Neutrophil (primary cell): ENCODE measurements at regions not wholly inside any gene's neighbourhood (a gene's known extent, or its start where the extent isn't known, plus 50 kb on each side); places are given as distances from the start of the nearest gene placed in this dataset.

Experiments
- H3K27ac ChIP-seq: fragments of 200-600 bp; sonication (generic); 2 replicates; pipeline ENCODE4 v1.5.1; 2016; ENCODE audit warnings: mild to moderate bottlenecking, moderate library complexity
- H3K27me3 ChIP-seq: fragments of 200-600 bp; sonication (generic); 2 replicates; pipeline ENCODE4 v1.6.0; 2016; ENCODE audit warnings: mild to moderate bottlenecking
- H3K36me3 ChIP-seq: fragments of 200-600 bp; sonication (generic); 2 replicates; pipeline ENCODE4 v1.5.1; 2017
- H3K4me1 ChIP-seq, 2 experiments: fragments of 200-600 bp in 1 of 2; sonication (generic) in 1 of 2; 1 replicate in 1 of 2; 2 replicates in 1 of 2; pipeline versions ENCODE4 v1.5.1 to v1.6.1; 2013 to 2016; ENCODE audit warnings: low read depth in 1 of 2, low read length in 1 of 2, mild to moderate bottlenecking in 1 of 2, moderate library complexity in 1 of 2; ENCODE audit not compliant: control insufficient read depth in 1 of 2, insufficient read depth in 1 of 2
- H3K4me3 ChIP-seq, 2 experiments: fragments of 200-600 bp in 1 of 2; sonication (generic) in 1 of 2; 1 replicate in 1 of 2; 2 replicates in 1 of 2; pipeline ENCODE4 v1.5.1; 2013 to 2016; ENCODE audit warnings: low read depth in 1 of 2, low read length in 1 of 2, mild to moderate bottlenecking in 1 of 2, moderate library complexity in 1 of 2
- H3K9me3 ChIP-seq: fragments of 200-600 bp; sonication (generic); 2 replicates; pipeline ENCODE4 v1.5.1; 2016
- CTCF ChIP-seq: fragments of 200-600 bp; sonication (generic); IDR thresholded peaks from 2 replicates; pipeline ENCODE4 v1.5.1; 2016; ENCODE audit warnings: antibody characterized with exemption

GRCh38 chr9:105864248-105864898 is 170.0 kb downstream of the TMEM38B start:
- no peaks in the 10 kb centered on the region for H3K27me3 ChIP-seq
- H3K4me3 ChIP-seq, result no peak overlapping the region
- H3K36me3 ChIP-seq, result no peaks in the 10 kb centered on the region
- H3K4me1 ChIP-seq, result no peaks in the 10 kb centered on the region
- H3K27ac ChIP-seq, result no peak overlapping the region
- H3K9me3 ChIP-seq, result no peaks in the 10 kb centered on the region
- TF ChIP-seq CTCF, result no peak

GRCh38 chr9:105865285-105865684 is 170.9 kb downstream of the TMEM38B start:
- Histone ChIP-seq H3K27me3 (no peaks in the 10 kb centered on the region), H3K4me1 (no peaks in the 10 kb centered on the region), H3K27ac (no peak overlapping the region), H3K36me3 (no peaks in the 10 kb centered on the region), H3K9me3 (no peaks in the 10 kb centered on the region), H3K4me3 (no peak overlapping the region)
- no peak for TF ChIP-seq CTCF

GRCh38 chr9:105871540-105871939 is 177.2 kb downstream of the TMEM38B start:
- Histone ChIP-seq H3K4me3 (no peak overlapping the region), H3K36me3 (no peaks in the 10 kb centered on the region), H3K27ac (no peak overlapping the region), H3K27me3 (no peaks in the 10 kb centered on the region), H3K4me1 (no peaks in the 10 kb centered on the region), H3K9me3 (no peaks in the 10 kb centered on the region)
- no peak for TF ChIP-seq CTCF

GRCh38 chr9:105873801-105874200 is 179.5 kb downstream of the TMEM38B start:
- no peak for TF ChIP-seq CTCF
- no peaks in the 10 kb centered on the region for H3K4me1 ChIP-seq
- no peaks in the 10 kb centered on the region for H3K9me3 ChIP-seq
- H3K27ac ChIP-seq, result no peak overlapping the region
- H3K27me3 ChIP-seq, result no peaks in the 10 kb centered on the region
- no peaks in the 10 kb centered on the region for H3K36me3 ChIP-seq
- H3K4me3 ChIP-seq, result no peak overlapping the region

- no peak for TF ChIP-seq CTCF
- H3K4me3 ChIP-seq, result no peak overlapping the region
- no peaks in the 10 kb centered on the region for H3K27me3 ChIP-seq
- no peaks in the 10 kb centered on the region for H3K36me3 ChIP-seq
- H3K4me1 ChIP-seq, result no peaks in the 10 kb centered on the region
- no peak overlapping the region for H3K27ac ChIP-seq
- H3K9me3 ChIP-seq, result no peaks in the 10 kb centered on the region
Measured at GRCh38 chr9:105877721-105878120, 183.4 kb downstream of the TMEM38B start.

GRCh38 chr9:105879181-105879580 is 184.8 kb downstream of the TMEM38B start:
- Histone ChIP-seq H3K27ac (no peak overlapping the region), H3K4me3 (no peak overlapping the region), H3K36me3 (no peaks in the 10 kb centered on the region), H3K9me3 (no peaks in the 10 kb centered on the region), H3K4me1 (no peaks in the 10 kb centered on the region), H3K27me3 (no peaks in the 10 kb centered on the region)
- no peak for TF ChIP-seq CTCF
